ENCODE measurements at regions not wholly inside any gene's neighbourhood (a gene's known extent, or its start where the extent isn't known, plus 50 kb on each side); places are given as distances from the start of the nearest gene placed in this dataset.
A peak's percentile ranks its signal among the peaks of the same experiment; 100 is the strongest.

- peak in 2 of 4 experiments; percentile 16 to 21 for DNase-seq
Measured at GRCh38 chr12:127680516-127680915, 586.5 kb upstream of the TMEM132C start.

- DNase-seq = no peak
Measured at GRCh38 chr12:127681151-127681754, 585.7 kb upstream of the TMEM132C start.

GRCh38 chr12:127685491-127685890, 581.5 kb upstream of the TMEM132C start:
- no peak for DNase-seq

GRCh38 chr12:127685931-127686330, 581.0 kb upstream of the TMEM132C start:
- no peak for DNase-seq

GRCh38 chr12:127687181-127687580, 579.8 kb upstream of the TMEM132C start:
- DNase-seq = no peak

- no peak for DNase-seq
Measured at GRCh38 chr12:127688906-127689428, 578.0 kb upstream of the TMEM132C start.

- peak in 1 of 4 experiments; percentile 1 for DNase-seq
Measured at GRCh38 chr12:127690161-127690560, 576.8 kb upstream of the TMEM132C start.

GRCh38 chr12:127696963-127697362, 570.0 kb upstream of the TMEM132C start:
- no peak for DNase-seq

- no peak for DNase-seq
Measured at GRCh38 chr12:127703026-127703425, 563.9 kb upstream of the TMEM132C start.

GRCh38 chr12:127711108-127711507, 555.9 kb upstream of the TMEM132C start:
- DNase-seq = peak in 1 of 4 experiments; percentile 3

GRCh38 chr12:127712561-127712960, 554.4 kb upstream of the TMEM132C start:
- no peak for DNase-seq

GRCh38 chr12:127716166-127716565, 550.8 kb upstream of the TMEM132C start:
- DNase-seq = no peak

GRCh38 chr12:127717278-127717677, 549.7 kb upstream of the TMEM132C start:
- no peak for DNase-seq

GRCh38 chr12:127720334-127720733, 546.6 kb upstream of the TMEM132C start:
- DNase-seq = no peak

GRCh38 chr12:127722611-127723010, 544.4 kb upstream of the TMEM132C start:
- DNase-seq = no peak

- DNase-seq = no peak
Measured at GRCh38 chr12:127723251-127723650, 543.7 kb upstream of the TMEM132C start.

- no peak for DNase-seq
Measured at GRCh38 chr12:127726671-127727315, 540.2 kb upstream of the TMEM132C start.

- DNase-seq = no peak
Measured at GRCh38 chr12:127728285-127728684, 538.7 kb upstream of the TMEM132C start.

GRCh38 chr12:127728729-127729128, 538.2 kb upstream of the TMEM132C start:
- no peak for DNase-seq

GRCh38 chr12:127729381-127729780, 537.6 kb upstream of the TMEM132C start:
- no peak for DNase-seq

GRCh38 chr12:127731657-127732056, 535.3 kb upstream of the TMEM132C start:
- no peak for DNase-seq

GRCh38 chr12:127742231-127742630, 524.7 kb upstream of the TMEM132C start:
- DNase-seq = no peak

- no peak for DNase-seq
Measured at GRCh38 chr12:127745469-127746212, 521.3 kb upstream of the TMEM132C start.

- DNase-seq = no peak
Measured at GRCh38 chr12:127749416-127749815, 517.6 kb upstream of the TMEM132C start.
